ENCODE measurements at regions not wholly inside any gene's neighbourhood (a gene's known extent, or its start where the extent isn't known, plus 50 kb on each side); places are given as distances from the start of the nearest gene placed in this dataset.

GRCh38 chr1:29630756-29631155 is 394.4 kb downstream of the PTPRU start:
- TF ChIP-seq CTCF (IDR thresholded peaks at IDR 0.05 in 4 of 5, conservative IDR thresholded peaks at IDR 0.05 in 1 of 5) (no peak), POLR2A (IDR thresholded peaks at IDR 0.05) (no peak)

Data from gastrocnemius medialis (tissue), 4 donors.